ENCODE measurements at regions not wholly inside any gene's neighbourhood (a gene's known extent, or its start where the extent isn't known, plus 50 kb on each side); places are given as distances from the start of the nearest gene placed in this dataset.

DNA sequence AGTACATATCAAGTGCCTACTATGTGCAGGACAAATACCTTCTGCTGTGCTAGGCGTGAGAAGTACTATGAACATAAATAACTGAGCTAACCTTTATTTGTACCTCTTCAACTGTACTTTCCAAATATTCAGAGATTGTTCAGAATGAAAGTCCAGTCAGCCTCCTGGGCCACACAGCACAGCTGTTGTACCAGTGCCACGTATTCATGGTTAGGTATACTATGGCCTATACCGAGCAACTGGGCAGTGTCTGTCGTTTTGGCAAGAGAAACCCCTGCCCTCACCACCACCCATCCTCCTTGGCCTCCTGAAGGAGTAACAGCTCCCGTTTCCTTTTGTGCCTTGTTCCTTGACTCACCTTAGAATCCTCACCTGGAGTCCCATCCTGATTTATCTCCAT lies 53.0 kb downstream of the RASSF10 start:
- DNase-seq: no peak

DNA sequence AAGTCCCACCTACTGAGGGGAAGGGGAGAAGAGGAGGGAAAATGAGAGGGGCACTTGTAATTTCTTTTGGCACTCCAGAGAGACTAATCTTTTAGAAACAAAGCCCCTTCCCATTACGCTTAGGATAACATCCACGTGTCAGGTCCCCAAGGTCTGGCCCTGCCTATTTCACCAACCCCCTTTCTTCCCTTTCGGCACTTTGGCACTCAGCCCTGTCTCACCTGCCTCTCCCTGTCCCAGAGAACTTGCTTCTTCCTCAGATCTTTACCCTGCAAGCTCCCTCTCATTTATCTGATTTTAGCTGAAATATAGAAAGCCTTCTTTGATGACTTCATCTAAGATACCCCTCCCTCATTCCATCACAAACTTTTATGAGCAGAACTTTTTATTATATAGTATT lies 55.5 kb downstream of the RASSF10 start:
- DNase-seq: no peak

DNA sequence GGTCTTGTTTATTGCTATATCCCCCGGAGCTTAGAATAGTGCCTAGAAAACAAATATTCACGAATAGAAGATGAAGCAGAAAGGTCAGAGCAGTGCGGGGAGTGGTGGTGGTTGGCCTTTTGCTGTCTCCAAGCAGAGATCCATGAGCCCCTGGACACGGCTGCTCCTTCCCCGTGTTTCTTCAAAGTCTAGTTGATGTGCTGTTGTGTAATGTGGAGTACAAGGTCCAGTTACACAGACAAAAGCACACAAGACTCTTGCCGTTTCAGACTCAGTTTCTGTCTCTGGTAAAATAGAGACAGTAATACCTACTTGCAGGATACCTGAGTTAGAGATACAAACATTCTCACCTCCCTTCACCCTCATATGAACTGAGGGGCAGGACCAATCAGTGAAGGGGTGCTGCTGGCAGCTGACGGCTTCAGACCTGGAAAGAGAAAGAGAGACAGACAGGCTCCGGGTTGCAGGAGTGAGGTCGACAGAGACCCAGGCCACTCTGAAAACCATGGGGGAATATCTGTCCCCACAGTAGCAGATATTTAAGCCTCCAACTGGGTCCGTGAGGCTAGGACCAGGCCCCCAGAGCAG lies 56.2 kb downstream of the RASSF10 start:
- DNase-seq: no peak

DNA sequence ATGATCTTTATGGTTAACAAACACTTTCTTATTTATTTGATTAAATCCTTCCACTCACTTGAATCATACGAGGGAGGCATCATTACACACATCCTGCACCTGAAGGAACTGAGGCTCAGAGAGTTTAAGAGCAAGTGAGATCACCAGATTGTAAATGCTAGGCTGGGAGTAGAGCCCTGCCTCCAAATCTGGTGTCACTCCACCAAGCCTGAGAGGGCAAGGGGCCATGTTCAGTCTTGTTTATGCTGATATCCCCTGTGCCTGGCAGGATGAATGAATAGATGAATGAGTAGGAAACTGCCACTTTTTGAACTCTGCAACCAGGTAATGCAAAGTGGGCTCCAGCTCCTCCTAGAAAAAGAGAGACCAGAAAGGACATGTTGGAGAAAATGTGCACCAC lies 59.1 kb downstream of the RASSF10 start:
- no peak for DNase-seq

DNA sequence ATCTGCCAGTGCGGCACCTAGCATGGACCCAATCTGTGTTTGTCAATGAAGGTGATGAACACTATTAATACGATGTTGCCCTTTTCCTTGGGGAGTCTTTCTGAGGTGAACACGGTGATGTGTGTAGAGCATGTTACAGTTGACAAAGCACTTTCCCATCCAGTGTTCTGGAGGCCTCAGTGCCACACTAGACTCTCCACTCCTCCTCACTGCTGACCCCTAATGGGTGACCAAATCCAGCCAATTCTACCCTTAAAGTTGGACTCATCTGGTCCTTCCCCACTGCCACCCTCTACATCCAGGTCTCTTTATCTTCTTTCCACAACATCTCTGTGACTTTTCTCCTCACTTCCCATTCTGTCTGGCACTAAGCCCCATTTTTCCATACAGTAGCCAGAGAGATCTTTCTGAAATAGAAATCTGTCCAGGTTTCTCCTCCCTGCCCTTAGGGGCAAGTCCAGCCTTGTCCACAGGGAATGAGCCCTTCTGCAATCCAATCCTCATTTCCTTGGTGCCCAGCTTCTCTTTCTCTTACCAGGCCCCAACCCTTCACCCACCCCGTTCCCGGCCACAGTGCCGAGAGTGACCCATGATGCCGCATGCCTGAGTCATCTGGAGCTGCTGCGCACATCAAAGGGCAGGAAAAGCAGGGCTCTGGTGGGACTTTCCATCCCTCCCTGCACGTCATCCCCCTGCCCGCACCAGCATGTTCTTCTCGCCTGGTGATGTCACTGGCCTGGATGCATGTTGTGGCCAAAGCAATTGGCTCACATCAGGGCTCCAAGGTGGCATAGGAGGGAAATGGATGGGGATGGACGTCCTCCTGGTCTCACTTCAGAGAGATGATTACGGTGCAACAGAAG lies 64.2 kb downstream of the RASSF10 start:
- no peak for DNase-seq

DNA sequence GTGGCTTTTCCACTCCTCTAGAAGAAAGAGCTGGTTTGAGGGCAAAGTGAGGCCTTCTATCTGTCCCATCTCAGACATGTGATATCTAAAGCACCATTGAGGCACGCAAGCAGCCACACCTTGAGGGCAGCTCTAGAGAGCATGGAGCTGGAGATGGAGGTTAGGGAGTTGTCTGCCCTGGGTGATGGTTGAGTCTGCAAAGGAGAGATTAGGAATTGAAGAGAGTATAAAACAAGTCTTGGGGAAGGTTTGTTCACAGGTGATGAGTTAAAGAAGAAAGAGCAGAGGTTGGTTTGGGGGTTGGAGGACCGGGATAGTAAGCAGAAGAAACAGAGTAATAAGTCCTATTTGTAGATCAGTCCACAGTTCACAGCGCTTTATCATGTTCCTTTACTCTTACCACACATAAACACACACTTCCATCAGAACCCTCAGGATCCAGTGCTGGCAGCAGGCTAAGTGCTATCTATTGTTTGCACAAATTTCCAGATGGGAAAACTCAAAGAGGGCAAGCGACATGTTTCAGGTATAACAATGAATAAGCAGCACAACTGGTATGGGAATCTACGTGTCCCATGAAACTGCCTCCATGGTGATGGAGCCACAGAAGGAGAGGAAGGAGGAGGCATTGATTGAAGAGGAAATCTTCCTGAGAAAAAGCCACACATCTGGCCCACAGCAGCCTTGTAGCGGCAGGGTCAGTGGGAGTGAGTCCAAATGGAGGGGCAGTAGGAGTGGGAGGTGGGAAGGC lies 65.8 kb downstream of the RASSF10 start:
- DNase-seq: no peak

DNA sequence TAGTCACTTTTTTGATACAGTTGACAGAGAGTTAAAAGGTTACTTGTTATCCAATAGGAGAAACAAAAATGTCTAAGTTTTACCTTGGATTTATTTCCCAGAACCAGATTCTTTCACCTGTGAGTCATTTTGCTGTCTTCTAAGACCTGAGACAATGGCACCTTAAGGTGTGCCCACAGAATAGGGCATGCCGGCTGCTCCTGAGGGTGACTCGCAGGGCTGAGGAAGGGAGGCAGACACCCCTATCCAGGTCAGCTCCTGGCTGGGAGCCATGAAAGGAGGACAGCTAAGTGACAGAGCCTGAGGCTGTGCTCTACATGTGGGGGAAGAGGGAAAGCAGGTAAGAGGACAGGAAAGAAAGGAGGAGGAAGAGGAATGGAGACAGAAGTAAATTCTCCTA lies 67.8 kb downstream of the RASSF10 start:
- no peak for DNase-seq

DNA sequence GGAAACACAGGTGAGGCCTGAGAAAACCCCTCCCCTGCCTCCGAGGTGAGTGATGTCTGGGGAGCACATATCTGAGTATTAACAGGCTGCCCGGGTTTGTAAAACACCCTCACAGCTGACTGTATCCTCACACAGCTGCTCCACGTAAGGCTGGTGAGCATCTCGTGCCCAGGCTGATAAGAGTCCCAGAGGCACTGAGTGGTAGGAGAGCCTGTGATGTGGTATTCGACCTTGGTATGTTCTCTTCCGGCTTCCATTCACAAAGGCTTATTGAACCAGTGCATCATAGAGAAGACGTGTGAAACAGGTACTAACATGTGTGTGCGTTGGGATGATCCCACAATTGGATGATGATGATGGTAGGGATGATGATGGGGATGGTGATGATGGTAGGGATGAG lies 71.7 kb downstream of the RASSF10 start:
- DNase-seq: no peak

DNA sequence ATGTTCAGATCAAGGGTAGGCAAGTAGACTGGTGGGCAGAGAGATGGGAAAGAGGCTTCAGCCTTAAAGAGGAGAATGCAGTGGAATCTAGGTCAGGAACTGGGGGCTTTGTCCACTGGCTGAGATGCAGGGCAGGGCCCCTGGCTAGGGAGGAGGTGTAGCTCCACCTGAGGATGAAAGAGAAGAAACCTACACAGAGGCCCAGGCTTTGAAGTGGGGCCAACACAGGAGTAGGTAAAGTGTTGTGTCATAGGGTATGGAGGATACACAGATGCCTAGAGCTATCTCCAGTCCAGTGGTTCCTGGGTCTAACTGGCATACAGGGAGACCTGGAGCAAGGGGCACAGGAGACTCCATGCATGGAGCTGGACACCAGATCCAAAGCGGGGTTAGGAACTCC lies 73.5 kb downstream of the RASSF10 start:
- no peak for DNase-seq

DNA sequence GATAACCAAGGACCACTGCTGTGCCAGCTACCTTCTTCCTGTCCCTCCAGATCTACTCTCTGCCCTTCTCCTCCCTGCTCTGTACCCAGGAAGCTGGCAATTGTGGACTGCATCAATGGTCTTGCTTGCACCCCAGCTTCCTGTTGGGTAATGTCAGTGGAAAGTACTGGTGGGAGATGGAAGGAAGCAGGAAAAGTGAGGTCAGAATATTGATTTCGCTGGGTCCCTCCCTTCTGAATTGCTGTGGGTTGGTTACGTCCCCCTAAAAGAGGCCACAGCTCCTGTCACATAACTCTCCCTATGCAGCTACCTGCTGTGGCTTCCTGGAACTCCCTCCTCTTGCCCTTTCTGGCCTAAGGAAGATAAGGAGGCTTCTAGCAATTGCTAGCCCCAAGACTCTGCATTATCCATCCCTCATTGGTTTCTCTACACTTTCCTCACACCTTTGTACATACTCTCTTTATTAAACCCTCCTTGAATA lies 81.2 kb downstream of the RASSF10 start:
- no peak for DNase-seq

DNA sequence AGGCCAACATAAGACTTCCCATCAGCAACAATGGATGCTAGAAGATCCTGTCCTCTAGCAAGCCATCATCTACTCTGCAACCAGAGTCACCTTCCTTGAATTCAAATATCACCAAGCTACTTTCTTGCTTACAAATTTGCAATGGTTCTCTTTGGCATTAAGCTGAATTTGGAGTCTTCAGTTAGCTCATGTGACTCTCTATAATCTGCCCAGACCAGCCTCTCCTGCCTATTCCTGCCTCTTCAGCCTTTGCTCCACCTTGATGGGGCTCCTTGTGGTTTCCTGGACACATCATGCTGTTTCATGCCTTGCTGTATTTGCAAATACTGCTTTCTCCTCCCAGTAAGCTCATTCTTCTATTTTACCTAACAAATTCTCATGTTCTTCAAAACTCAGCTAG lies 82.3 kb downstream of the RASSF10 start:
- no peak for DNase-seq

DNA sequence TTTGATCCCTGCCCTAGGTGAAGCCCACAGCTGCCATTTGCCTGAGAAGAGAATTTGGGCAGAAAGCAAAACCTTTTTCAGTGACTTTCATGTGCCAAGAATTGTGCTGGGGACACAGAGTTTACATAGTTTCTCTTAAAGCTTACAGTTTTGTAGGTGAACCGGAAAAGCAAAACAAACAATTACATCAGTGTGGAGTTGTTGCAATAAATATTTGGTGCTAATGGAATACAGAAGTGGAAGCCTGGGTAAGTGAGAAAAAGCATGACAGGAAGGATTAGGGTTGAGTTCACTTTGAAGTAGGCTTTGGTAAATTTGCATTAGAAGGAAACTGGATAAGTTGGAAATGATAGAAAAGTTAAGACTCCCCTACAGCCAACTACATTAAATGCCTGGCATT lies 82.7 kb downstream of the RASSF10 start:
- no peak for DNase-seq

DNA sequence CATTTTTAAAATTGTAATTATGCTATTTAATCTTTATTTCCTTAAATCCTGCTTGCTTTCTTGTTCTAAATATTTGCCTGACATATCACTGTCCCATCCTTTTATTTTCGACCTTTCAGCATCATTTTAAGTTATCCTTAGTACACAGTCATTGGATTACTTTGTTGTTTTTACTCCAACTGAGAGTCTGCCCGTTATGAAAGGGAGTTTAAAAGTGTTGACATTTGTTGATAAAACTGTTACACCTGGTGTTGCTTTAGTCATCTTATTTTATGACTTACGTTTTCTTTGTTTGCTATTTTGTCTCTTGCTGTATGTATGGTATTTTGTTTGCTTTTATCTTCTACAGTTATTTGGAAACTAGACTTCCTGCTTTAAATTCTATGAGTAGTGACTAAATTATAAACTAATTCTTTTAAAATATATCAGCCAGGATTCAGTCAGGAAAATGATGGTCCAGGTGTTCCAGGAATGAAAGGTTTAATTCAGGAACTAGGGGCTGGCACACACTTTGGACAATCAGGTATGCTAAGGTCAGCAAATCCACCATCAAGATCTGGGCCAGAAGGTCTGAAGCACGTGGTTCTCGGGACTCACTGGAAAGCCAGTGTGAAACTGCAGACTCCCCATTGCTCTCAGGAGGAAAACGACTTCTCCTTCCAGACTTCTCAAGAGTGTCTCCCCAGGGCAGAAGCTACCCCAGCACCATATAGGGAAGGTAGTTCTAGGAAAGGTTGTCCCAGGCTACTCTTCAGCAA lies 86.0 kb downstream of the RASSF10 start:
- DNase-seq: peak; percentile 39

DNA sequence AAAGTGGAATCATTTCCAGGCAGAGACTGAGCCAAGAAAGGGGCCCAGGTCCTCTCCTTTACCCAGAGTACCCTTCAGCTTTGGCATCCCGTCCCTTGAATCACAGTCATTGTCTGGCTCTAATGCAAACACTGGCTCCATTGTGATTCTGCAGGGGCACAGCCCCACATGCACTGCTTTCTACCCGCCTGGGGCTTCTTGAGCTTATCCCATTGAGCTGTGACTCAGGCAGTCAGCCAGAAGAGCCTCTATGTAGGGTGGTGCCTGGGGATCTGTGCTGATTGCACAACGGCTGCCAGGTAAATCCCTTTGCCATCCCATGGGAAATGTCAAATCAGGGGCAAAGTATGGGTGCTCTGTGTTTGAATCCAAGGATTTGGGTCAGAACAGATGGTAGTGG lies 88.9 kb downstream of the RASSF10 start:
- peak; percentile 86 for DNase-seq

DNA sequence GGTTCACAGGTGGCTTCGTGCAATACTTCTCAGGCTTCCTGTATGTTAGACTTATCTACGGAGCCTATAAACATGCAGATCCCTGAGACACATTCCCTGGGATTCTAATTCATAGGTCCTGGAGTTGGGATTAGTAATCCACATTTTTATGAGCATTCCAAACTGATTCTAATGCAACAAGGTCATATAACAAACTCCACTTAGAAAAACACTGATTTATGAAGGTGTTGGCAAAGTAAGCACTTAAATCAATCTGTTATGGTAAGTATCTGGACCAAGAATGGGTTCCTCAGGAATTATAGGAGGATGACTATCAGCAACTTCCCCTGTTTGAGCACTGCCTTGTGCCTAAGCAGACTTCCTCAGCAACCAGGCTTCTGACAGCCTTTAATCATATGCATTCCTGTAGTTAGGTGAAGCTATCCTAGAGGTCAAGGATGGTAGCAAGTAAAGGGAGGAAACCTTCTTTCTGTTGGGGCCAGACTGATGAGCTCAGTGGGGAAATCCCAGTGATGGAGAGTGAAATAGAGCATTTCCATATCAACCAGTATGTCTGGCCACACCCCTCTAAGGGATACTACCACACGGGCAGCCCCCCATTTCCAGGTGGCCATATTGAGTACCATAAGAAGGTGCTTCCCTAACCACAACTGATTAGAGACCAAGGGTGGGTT lies 89.6 kb downstream of the RASSF10 start:
- DNase-seq: no peak

DNA sequence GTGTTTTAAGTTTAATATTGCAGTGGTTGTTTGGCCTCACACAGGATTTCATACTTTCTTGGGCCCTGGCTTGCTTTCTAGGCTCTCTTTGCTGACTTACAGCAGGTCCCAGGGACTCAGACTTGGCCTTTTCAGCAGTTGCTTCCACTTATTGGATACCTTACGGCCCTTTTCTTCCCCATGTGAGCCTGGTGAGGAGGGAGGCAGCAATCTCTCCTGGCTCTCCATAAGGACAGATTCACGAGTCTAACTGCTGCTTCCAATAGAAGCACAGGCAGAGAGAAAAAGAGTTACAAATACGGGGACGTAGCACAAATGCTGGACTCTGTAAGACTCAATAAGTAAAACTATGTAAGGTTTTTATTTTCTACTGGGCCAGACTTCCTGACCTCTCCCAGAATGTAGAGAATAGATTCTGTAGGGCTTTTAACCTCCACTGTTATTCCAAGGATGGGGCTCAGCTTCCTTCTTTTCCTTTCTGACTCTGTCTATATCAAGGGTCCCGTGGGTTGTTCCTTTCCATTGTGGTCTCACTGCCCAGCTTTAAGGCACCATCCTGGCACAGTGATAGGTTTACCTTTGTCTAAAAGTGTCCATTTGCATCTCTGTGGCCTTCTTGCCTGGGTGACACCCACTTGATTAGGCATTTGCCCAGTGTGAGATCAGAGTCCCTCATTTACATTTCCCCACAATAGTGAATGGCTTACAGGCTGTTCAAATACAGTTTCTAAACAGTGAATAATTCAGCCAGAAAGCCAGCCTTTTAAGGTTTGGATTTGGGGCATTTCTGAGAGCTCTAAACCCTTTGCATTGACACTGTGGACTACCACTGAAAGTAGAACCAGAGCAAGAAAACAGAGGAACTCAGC lies 92.8 kb downstream of the RASSF10 start:
- no peak for DNase-seq

DNA sequence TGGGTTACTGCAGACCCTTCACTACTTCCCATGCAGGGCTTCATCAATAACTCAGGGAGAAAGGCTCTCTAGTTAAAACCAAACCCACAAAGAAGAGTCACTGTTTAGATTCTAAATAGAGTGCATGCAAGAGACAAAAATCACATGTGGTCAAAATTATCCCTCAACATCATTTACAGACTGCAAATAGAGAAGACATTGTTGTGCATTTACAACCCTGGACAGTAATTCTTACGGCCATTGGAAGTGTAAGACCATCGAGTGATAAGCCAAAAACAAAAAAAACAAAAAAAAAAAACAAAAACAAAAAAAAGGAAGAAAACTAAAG lies 93.4 kb downstream of the RASSF10 start:
- DNase-seq: no peak

DNA sequence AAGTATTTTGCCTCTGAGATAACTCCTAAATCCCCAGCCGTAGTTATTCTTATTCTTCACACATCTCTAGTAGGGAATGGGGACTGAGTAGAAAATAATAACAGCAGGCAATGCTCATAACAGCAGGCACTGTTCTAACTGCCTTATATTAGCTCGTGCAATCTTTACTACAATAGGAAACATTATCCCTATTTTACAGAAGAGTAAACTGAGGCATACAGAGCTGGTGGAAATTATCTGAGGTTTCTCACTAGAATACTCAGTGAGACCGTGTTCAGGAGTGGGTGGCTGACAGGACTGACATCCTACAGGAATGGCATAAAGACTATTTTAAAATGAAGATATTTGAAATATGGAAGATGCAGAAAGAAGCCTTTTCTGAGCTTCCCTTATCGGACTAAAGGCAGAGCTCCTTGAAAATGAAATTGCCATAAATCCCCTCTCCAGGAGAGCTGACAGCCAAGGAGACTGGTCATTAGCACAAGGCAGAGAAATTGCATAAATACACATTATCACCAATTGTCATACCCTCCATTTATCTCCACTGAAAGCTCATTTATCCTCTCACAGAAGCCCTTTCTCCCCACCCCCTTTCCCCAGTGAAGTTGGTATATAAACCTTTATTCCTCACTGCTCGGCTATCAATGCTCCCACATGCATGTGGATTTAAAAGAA lies 93.9 kb downstream of the RASSF10 start:
- no peak for DNase-seq

DNA sequence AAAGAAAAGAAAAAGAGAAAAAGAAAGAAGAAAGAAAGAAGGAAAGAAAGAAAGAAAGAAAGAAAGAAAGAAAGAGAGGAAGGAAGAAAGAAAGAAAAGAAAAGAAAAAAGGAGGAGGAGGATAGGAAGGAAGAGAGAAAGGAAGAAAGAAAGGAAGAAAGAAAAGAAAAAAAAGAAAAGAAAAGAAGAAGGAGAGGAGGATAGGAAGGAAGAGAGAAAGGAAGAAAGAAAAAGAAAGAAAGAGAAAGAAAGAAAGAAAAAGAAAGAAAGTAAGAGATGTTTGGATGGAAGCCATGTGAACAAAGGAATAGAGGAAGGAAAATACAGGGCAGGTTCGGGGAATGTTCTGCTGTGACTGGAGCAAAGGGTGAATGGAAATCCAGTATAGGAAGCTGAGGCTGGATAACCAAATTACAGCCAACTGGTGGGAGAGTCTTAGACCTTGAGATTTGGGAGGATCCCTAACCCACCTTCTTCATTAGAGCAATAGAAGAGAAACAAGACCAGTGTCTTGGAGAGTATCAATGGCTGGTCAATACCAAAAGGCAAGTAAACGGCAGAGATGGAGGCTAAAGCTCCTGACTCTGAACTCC lies 94.9 kb downstream of the RASSF10 start:
- DNase-seq: no peak

DNA sequence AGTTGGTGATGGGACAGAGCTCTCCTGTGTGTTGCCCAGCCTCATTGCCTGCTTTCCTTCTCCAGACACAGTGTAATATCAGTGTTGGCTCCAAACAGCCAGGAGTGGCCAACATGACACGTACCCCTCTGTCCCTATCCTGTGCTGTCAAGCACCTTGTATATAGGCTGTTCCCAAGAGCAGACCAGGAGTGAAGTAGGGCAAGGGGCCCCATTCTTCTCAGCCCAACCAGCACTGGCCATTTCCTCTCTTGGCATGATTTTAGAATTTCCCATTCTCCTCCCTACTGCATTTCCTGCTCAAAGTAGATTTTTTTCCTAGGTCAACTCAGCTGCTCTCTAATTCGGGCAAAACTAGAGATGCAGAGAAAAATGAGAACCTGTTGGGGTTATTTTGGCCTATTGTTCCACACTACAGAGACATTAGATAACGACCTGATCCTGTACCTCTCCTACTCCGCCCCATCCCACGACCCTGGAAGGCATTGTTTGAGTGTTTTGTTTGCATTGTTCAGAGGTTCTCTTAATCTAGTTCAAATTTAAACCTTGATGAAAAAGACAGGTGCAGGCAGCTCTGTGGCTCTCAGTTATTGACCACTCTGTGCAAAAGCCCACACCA lies 95.6 kb downstream of the RASSF10 start:
- DNase-seq: peak; percentile 83
